HG02884 (cell line): ENCODE measurements at regions not wholly inside any gene's neighbourhood (a gene's known extent, or its start where the extent isn't known, plus 50 kb on each side); places are given as distances from the start of the nearest gene placed in this dataset.
"Not testable (repeated sequence)": the region's sequence is repeated elsewhere in the genome, so short reads cannot be mapped to it uniquely, and the experiment has no call there.

Experiments used
- ATAC-seq: cut with Tn5 transposase; IDR thresholded peaks from one replicate; pipeline ENCODE4 v1.9.1; 2021; ENCODE audit warnings: mild to moderate bottlenecking, moderate library complexity; ENCODE audit not compliant: unreplicated experiment

- ATAC-seq, result no peak
These were observed 127.1 kb upstream of the FHIT start for GRCh38 chr3:61378311-61378710.

GRCh38 chr3:61381745-61382392, 130.6 kb upstream of the FHIT start:
- ATAC-seq, result peak; percentile 89

GRCh38 chr3:61387817-61388216, 136.6 kb upstream of the FHIT start:
- ATAC-seq, result no peak

GRCh38 chr3:61393480-61393947, 142.3 kb upstream of the FHIT start:
- not testable (repeated sequence) for ATAC-seq

GRCh38 chr3:61401359-61401758, 150.1 kb upstream of the FHIT start:
- no peak for ATAC-seq

GRCh38 chr3:61407397-61407796, 154.0 kb upstream of the PTPRG start:
- no peak for ATAC-seq

GRCh38 chr3:61409638-61410037, 151.7 kb upstream of the PTPRG start:
- no peak for ATAC-seq

GRCh38 chr3:61410358-61410757, 151.0 kb upstream of the PTPRG start:
- ATAC-seq, result not testable (repeated sequence)

- ATAC-seq, result no peak
These were observed 150.2 kb upstream of the PTPRG start for GRCh38 chr3:61411009-61411662.

GRCh38 chr3:61414456-61414855, 146.9 kb upstream of the PTPRG start:
- peak; percentile 69 for ATAC-seq

GRCh38 chr3:61415201-61415600, 146.2 kb upstream of the PTPRG start:
- ATAC-seq, result no peak

- no peak for ATAC-seq
These were observed 144.8 kb upstream of the PTPRG start for GRCh38 chr3:61416618-61417017.

- no peak for ATAC-seq
These were observed 144.0 kb upstream of the PTPRG start for GRCh38 chr3:61417352-61417751.

- ATAC-seq, result peak; percentile 62
These were observed 141.1 kb upstream of the PTPRG start for GRCh38 chr3:61420136-61420759.

- no peak for ATAC-seq
These were observed 138.3 kb upstream of the PTPRG start for GRCh38 chr3:61422945-61423673.

- no peak for ATAC-seq
These were observed 136.0 kb upstream of the PTPRG start for GRCh38 chr3:61425356-61425755.

GRCh38 chr3:61429106-61429505, 132.3 kb upstream of the PTPRG start:
- no peak for ATAC-seq

- ATAC-seq, result not testable (repeated sequence)
These were observed 126.5 kb upstream of the PTPRG start for GRCh38 chr3:61434901-61435300.

GRCh38 chr3:61435361-61435760, 126.0 kb upstream of the PTPRG start:
- not testable (repeated sequence) for ATAC-seq

- ATAC-seq, result no peak
These were observed 122.9 kb upstream of the PTPRG start for GRCh38 chr3:61438253-61439121.

GRCh38 chr3:61439122-61439458, 122.3 kb upstream of the PTPRG start:
- ATAC-seq, result no peak
